ENCODE measurements at regions not wholly inside any gene's neighbourhood (a gene's known extent, or its start where the extent isn't known, plus 50 kb on each side); places are given as distances from the start of the nearest gene placed in this dataset.

DNA sequence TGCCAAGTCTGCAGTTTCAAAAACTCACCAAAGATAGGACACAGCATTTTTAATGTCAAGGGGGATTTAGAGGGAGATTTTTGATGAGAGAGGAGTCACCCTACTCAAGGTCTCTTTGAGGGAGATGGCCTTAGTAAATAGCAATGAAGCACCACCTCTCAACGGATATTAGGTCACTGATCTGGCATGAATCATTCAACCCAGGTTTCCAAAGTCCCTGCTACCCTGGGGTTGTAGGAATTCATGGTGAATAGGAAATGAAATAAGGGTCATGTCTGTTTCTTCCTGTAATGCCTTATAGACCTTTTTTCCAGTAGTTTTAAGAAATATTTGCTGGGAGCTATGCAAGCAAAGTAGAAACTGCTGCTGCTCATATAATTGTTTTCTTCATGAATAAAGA, 2154.9 kb downstream of the LRRC4C start:
- DNase-seq (ENCODE audit: extremely low read depth in 1 of 2, low read depth in 1 of 2): no peak

DNA sequence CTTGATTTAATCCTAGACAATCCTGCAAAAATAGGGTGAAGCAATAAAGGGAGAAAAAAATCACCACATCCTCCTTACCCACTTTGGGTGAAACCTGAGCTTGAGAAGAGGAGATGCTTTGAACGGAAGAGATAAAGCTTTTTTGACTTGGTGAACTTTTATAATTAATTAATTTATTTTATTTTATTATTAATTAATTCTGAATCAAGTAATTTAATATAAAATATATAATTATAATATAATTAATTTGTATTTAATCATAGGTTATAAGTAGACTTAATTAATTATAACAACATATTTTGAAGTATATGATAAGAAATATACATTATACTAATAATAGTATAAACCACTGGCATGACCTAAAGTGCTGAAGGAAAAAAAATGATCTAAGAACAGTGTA, 2164.8 kb downstream of the LRRC4C start:
- DNase-seq (ENCODE audit: extremely low read depth in 1 of 2, low read depth in 1 of 2): no peak

DNA sequence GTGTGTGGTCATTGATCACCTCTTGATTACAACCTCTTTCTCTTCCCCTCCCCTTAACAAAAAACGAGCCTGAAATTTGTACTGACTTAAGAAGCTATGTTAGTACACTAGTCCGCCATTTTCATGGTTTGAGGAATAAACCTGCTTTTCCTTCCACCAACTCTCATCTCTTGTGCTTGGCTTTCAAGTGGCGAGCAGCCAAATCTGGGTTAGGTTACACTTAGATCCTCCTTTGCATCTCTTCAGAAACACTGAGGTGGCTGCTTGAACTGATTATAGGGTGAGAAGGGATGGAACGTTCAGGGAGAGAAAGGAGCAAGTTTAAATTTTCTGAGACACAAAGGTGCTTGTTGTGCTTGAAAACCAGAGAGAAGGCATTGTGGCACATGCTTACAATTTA, 2171.4 kb downstream of the LRRC4C start:
- DNase-seq (ENCODE audit: extremely low read depth in 1 of 2, low read depth in 1 of 2): no peak

DNA sequence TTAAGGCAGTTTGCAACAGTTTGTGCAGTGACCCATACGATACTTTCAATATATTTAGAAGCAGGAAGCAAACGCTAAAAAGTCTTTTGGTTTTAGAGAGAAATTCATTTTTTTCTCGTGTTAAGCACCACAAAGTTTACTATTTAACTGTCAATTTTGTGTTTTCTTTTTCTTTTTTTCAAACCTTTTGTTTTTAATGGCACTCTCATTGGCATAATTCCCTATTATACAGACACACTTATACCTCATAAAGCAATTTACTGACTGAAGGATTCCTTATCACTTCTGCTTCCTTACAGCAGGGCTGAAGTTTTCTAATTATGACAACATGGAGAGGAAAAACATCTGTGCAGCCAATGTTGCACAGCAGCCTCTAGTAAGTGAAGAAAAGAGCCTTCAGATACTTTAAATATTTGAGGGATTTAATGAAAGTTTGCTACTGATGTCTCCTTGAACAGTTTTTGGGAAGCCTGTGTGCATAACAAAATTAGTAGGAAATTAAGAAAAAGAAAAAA, 2191.2 kb downstream of the LRRC4C start:
- DNase-seq (ENCODE audit: extremely low read depth in 1 of 2, low read depth in 1 of 2): no peak

DNA sequence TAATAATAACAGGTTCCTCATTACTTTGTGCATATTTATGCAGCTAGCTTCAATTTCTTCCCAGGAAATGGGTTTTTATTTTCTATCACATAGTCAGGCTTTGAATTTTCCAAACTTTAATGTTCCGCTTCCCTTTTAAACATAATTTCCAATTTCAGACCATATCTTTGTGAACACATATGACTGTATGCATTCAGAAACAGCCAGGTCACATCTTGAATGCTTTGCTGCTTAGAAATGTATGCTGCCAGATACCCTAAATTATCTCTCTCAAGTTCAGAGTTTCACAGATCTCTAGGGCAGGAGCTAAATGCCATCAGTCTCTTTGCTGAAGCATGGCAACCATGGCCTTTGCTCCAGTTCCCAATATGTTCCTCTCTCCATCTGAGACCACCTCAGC, 2203.8 kb downstream of the LRRC4C start:
- no peak for DNase-seq (ENCODE audit: extremely low read depth in 1 of 2, low read depth in 1 of 2)

DNA sequence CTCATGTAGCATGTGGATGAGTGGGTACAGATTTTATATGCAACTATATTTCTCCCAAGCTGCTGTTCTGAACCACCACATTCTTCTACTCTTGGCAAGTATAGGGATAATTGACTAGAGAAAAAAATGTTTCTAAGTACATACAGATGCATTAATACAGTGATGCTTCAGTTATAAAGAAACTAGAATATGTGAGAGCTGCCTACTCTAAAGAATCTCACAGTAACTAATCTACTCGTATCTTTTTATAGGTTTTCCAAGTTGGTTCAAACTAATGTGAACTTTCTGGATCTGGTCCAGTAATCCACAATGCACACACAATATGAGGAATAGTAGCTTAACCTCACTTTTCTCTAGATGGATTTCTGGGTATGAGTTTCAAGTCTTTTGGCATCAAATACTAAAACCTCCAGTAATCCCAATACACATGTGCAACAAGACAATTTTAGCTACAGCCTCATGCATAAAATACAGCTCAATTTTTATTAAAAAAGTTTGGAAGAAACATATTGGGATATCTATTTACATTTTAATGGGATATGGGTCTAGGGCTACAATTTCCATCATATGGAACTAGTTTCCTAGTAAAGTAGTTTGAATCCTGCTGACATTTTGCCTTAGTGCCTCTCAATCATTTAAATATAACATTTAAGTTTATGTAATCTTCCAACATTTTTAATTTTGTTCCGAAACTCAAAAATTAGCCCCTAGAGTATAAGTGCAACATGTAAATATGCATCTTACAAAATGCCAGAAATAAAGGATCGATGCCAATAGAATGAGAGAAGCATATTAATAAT, 2209.7 kb downstream of the LRRC4C start:
- no peak for DNase-seq (ENCODE audit: extremely low read depth in 1 of 2, low read depth in 1 of 2)

DNA sequence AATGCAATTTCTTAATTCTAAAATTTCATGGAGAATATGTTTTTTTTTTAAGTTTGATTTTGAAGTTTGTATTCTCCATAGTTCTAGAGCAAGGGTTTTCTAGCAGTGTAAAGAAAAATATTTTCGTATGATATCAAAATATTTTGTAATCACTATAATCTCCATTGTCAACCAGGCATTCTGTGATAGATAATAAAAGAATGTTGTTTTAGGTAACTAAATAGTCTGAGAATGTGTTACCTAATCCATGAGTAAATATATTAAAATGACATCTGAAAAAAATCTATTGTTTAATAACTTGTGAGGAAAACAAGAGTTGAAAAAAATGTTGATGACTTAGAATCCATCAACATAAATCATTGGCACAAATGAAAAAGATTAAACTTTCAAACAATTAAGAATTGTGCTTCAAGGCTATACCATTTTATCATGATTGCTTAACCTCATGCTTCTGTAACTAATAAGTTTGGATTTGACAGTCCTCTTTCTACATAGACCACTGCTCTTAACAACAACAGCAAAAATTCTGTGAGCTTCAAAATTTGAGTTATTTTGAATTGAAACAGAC, 2211.8 kb downstream of the LRRC4C start:
- DNase-seq (ENCODE audit: extremely low read depth in 1 of 2, low read depth in 1 of 2): no peak

DNA sequence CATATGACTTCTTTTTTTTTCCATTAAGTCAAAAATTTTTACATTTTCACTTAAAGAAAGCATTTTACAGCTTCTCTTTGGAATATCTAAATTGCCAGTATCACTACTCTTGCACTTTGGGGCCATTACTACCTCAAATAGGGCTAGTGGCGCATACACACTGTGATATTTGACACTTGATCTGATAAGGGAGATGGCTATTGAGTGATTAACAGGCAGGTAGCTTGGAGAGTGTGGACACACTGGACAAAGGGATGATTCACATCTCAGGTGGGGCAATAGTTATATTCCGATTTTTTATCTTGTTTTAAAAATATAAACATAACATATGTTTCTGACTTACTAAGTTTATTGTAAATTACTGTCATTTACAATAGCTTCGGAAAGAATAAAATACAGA, 2219.9 kb downstream of the LRRC4C start:
- no peak for DNase-seq (ENCODE audit: extremely low read depth in 1 of 2, low read depth in 1 of 2)

DNA sequence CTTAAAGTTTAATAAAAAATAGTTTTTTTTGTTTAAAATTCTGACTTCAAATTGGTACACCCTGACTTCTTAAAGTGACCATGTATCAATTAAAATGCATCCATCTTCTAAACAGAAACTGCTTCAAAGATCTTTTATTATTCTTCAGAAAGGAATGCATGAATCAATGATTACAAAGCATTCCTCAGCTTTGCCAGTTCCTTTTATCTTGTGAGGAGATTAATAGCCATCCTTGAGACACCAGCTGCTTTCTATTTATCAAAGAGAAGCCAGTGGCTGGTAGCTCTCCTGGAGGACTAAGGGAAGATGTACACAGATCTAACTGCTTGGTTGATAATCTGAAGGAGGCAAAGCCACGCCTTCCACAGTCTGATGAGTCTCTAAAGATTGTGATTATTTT, 2222.5 kb downstream of the LRRC4C start:
- no peak for DNase-seq (ENCODE audit: extremely low read depth in 1 of 2, low read depth in 1 of 2)

DNA sequence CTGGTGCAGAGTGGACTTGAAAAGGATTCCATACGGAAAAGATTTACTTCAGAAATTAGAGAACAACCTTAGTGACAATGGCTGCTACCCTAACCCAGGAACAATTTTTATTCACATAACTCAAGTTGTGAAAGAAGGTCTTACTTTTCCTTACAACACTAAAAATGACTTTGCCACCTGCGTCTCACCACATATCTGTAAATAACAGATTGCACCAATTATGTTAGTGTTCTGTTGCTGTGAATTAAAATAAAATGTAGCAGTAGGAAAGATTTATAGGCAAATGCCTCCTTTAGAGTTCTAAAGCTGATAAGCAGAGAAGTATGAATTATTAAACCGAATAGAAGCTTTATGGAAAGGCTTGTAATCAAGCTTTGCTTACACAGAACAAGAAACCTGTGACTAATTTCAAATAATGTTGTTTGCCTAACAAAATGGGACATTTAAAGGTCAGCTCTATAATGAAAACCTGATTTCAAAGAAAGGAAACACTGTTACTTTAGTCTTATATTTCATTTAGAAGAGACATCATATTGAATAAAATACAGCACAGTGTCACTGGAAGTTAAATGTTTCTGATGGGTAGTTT, 2237.8 kb downstream of the LRRC4C start:
- no peak for DNase-seq (ENCODE audit: extremely low read depth in 1 of 2, low read depth in 1 of 2)

DNA sequence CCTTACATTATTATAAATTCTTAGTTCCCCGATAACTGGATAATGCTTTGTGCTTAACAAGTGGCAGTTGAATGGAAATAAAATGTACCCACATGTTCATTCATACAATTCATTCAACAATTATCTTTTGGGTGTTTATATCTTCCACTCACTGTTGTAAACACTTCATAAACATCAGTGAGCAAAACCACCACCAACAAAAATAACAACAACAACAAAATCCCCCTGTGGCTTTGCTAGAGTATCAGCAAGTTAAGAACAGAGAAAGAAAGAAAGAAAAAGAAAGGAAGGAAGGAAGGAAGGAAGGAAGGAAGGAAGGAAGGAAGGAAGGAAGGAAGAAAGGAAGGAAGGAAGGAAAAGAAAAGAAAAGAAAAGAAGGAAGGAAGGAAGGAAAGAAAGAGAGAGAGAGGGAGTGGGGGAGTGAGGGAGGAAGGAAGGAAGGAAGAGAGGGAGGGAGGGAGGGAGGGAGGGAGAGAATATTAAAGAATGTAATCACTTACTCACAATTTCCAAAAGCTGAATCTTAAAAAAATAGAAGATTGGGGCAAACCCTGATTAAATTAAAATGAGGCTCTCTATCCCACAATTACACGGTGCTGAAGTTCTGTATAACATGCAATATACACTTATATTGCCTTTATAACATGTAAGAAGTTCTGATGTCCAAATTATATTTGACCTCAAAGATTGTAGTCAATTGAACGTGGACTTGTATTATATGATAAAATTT, 2238.8 kb downstream of the LRRC4C start:
- no peak for DNase-seq (ENCODE audit: extremely low read depth in 1 of 2, low read depth in 1 of 2)

DNA sequence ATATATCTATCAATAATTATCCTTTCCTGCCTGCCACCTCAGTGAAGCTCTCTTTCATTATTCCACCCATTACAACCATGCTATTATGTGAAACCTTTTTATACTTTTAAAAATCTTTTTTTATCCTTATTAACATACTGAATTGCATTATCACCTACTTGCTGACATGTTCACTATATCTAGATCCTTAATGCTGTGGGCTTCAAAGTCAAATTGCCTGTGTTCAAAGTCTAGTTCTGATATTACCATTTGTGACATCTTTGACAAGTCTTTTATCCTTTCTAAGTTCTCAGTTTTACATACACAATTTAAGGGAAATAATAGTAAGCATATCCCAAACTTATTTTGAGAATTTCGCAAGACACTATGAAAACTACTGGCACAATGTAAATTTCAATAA, 2239.4 kb downstream of the LRRC4C start:
- DNase-seq (ENCODE audit: extremely low read depth in 1 of 2, low read depth in 1 of 2): no peak

DNA sequence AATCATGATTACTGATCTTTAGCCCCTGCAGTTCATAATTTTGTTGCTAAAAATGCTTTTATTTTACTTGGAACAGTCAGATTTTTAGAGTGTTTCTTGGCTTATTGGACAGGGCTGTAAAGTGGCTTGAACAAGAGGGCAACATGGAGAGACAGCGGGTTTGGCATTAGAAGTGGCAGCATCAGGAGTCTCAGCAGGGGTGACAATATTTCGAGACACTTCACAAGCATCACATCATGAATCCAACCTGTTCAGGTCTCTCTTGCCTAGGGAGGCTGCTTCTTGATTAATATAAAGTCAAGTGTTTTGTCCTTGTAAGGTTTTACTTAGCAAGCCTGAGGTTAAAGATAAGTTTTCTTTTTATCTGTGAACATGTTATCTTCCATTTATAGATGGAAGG, 2249.5 kb downstream of the LRRC4C start:
- no peak for DNase-seq (ENCODE audit: extremely low read depth in 1 of 2, low read depth in 1 of 2)

DNA sequence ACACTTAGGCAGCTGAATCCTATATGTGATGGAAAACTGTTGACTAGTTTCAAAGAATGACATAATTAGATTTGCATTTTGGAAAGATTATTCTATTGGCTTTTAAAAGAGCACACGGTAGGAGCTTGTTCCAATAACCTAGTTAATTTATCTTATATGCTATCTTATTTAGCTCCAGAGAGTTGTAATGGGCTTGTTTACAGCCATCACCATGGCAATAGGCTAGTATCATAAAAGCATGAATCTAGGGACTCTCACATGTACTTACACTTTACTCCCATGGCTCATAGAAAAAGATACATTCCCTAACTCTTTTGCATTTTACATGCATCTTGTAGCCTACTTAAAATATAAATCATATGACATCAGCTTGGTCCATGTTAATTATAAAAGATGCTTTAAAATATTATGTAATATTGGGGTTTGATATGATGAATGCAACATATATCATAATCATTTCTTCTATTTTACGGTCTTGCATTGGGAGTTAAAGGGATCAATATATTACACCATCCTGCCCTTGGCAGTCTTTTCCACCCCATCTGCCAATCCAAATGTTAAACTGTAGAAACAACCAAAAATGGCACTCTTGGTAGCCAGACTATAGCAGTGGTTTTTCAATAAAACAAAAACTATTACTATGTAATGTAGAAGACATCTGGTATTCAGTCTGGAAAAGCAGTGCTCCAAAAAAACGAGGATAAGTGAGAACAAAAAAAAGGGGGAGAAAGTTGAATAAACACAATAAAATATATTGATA, 2254.0 kb downstream of the LRRC4C start:
- no peak for DNase-seq (ENCODE audit: extremely low read depth in 1 of 2, low read depth in 1 of 2)

DNA sequence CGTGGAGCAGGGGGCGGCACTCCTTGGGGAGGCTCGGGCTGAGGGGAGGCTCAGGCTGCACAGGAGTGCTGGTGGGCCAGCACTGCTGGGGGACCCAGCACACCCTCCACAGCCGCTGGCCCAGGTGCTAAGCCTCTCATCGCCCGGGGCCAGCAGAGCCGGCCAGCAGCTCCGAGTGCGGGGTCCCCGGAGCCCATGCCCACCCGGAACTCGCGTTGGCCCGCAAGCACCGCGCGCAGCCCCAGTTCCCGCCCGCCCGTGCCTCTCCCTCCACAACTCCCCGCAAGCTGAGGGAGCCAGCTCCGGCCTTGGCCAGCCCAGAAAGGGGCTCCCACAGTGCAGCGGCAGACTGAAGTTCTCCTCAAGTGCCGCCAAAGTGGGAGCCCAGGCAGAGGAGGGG, 2266.8 kb downstream of the LRRC4C start:
- DNase-seq (ENCODE audit: extremely low read depth in 1 of 2, low read depth in 1 of 2): no peak

DNA sequence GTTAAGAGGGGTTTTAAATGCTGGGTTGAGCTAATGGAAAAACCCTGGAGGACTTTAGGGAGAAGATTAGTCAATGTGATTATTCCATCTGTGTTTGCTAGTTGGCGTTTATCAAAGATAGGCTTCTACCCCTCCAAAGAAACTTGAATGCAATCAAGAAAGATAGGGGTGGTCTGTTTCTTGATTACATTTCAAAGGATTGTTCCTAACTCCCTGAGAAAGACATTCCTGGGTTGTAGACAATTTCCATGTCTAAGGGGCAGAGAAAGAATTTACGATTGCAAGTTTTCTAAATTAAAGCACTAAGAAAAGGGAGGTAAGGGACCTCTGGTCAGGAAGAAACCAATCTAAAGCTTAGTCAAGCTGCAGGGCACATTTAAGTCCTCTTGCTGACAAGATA, 2268.7 kb downstream of the LRRC4C start:
- DNase-seq (ENCODE audit: extremely low read depth in 1 of 2, low read depth in 1 of 2): no peak

DNA sequence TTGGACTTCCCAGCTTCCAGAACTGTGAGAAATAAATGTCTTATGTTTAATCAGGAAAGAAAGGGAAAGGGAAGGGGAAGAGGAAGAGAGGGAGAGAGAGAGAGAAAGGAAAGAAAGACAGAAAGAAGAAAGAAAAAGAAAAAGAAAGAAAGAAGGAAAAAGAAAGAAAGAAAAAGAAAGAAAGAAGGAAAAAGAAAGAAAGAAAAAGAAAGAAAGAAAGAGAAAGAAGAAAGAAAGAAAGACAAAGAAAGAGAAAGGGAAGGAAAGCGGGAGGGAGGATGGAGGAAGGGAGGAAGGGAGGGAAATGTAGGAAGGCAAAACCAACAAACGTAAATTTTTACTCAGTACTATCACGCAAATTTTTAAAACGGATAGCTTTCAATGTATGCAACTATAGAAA, 2281.8 kb downstream of the LRRC4C start:
- no peak for DNase-seq (ENCODE audit: extremely low read depth in 1 of 2, low read depth in 1 of 2)

DNA sequence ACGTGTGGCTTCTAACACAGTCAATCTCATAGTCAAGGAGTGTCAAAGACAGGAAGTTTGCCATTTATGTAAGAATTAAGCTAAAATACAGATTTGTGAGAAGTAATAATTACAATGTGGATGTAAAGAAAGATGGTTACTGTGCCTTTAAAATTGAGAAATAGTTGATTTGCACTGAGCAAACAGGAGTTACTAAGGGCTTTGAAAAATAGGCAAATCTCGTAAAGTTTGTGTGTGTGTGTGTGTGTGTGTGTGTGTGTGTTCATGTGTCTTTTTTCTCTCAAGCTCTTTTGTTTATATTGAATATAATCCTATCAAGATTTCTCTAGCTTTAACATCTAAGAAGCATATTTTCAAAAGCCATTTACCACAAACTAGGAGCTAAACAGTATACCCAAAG, 2284.5 kb downstream of the LRRC4C start:
- no peak for DNase-seq (ENCODE audit: extremely low read depth in 1 of 2, low read depth in 1 of 2)

DNA sequence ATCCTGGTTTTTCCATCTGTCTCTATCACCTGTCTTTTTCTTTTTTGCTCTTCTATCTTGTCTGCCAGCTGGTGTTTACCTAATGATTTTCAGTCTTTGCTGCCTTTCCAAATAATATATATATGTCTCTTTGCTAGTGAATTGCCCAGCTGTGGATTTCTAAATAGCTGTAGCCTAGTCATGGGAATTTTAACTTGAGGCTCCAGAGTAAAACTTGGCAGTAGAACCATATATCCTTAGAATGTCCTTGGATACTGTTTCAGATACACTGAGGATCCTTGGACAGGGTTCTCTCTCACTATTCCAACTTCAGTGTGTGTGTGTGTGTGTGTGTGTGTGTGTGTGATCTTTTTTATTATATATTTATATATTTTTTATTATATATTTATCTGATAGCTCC, 2285.3 kb downstream of the LRRC4C start:
- no peak for DNase-seq (ENCODE audit: extremely low read depth in 1 of 2, low read depth in 1 of 2)

DNA sequence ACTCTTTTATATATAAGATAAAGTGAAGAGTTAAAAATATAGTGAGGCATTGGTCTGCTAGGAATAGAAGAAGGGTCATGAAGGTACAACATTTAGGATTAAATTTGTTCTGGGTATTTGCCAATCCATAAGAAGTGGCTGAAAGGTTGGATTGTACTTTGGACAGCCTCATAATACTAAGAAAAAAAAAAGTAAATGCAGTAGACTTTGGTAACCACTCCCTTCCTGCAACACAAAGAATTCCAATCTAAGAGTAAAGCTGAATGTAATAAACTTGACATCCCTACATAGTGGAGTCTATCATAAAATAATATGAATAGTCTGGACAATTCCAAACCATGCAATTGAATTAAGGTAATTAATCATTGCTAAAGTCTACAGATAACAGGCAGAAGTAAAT, 2294.4 kb downstream of the LRRC4C start:
- no peak for DNase-seq (ENCODE audit: extremely low read depth in 1 of 2, low read depth in 1 of 2)

DNA sequence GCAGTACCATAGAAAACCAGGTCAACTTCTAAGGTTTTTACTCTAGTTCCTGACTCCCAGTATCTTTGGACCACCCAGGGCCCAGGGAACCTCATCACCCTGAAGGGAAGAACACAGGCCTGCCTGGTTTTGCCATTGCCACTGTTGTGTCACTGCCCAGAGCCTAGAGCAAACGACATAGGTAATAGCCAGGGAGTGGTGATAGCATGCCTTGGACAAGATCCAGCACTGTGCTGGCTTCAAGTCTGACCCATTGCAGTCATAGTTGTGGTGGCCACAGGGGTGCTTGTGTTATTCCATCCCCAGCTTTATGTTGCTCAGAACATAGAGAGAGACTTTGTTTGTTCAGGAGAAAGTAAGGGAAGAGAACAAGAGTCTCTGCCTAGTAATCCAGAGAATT, 2310.2 kb downstream of the LRRC4C start:
- DNase-seq (ENCODE audit: extremely low read depth in 1 of 2, low read depth in 1 of 2): no peak

All from stimulated activated CD8-positive, alpha-beta memory T cell treated with anti-CD3 and anti-CD28 coated beads, Interleukin-7, amount 100 ng/mL, for 48 hours (primary cell).